ENCODE measurements at regions not wholly inside any gene's neighbourhood (a gene's known extent, or its start where the extent isn't known, plus 50 kb on each side); places are given as distances from the start of the nearest gene placed in this dataset.

DNA sequence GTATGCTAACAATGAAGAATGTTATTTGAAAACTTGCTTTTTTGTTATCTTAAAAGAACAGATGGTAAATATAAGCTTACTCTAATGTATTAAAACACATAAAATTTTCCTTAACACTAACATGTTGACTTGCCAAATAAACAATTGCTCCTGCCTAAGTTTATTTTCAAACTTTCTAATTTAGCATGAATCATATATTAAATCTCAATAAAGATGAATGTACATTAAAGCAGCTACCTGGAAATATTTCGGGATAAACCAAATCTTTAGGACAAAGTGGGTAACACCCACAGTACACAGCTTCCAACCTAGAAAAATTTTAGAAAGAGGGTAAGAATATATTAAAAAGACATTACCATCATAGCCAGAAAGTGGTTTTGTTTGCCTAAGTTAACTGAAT, 567.4 kb downstream of the ZEB2 start:
- WGBS, result 94% methylated on average over 1 of the region's 1 CpG
- Histone ChIP-seq H3K27ac (no peak overlapping the region), H3K27me3 (replicated peaks; ENCODE audit: insufficient read depth) (no peaks in the 10 kb centered on the region), H3K36me3 (no peaks in the 10 kb centered on the region), H3K4me1 (replicated peaks) (no peaks in the 10 kb centered on the region), H3K9me3 (no peaks in the 10 kb centered on the region), H3K4me3 (no peak overlapping the region)
- TF ChIP-seq, protein P1, sequence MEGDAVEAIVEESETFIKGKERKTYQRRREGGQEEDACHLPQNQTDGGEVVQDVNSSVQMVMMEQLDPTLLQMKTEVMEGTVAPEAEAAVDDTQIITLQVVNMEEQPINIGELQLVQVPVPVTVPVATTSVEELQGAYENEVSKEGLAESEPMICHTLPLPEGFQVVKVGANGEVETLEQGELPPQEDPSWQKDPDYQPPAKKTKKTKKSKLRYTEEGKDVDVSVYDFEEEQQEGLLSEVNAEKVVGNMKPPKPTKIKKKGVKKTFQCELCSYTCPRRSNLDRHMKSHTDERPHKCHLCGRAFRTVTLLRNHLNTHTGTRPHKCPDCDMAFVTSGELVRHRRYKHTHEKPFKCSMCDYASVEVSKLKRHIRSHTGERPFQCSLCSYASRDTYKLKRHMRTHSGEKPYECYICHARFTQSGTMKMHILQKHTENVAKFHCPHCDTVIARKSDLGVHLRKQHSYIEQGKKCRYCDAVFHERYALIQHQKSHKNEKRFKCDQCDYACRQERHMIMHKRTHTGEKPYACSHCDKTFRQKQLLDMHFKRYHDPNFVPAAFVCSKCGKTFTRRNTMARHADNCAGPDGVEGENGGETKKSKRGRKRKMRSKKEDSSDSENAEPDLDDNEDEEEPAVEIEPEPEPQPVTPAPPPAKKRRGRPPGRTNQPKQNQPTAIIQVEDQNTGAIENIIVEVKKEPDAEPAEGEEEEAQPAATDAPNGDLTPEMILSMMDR (IDR thresholded peaks at IDR 0.05), result no peak
- TF ChIP-seq POLR2A (IDR thresholded peaks at IDR 0.05) (no peak), POLR2AphosphoS5 (IDR thresholded peaks at IDR 0.05) (no peak)
- no peak for DNase-seq (ENCODE audit: low spot score)
- intact Hi-C loops (cut with DNase I), result no loop called here

DNA sequence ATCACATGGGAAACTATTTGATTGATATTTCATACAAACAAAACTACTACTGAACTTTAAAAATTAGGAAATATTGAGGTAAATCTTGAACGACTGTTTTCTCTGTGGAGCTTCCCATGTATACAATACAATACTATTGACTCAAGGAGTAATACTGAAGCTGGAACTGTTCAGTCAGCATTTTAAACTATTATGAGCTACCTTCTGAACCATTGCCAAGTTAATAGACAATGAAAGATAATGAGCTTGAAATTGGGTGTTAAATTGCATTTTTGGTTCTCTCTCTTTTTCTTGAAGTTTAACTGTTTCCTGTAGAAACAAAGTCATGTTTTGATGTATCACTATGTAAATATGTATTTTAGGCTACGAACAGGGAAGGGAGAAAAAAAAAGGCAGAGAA, 569.2 kb downstream of the ZEB2 start:
- no peak overlapping the region for H3K27ac ChIP-seq
- intact Hi-C loops (cut with DNase I), result no loop called here

DNA sequence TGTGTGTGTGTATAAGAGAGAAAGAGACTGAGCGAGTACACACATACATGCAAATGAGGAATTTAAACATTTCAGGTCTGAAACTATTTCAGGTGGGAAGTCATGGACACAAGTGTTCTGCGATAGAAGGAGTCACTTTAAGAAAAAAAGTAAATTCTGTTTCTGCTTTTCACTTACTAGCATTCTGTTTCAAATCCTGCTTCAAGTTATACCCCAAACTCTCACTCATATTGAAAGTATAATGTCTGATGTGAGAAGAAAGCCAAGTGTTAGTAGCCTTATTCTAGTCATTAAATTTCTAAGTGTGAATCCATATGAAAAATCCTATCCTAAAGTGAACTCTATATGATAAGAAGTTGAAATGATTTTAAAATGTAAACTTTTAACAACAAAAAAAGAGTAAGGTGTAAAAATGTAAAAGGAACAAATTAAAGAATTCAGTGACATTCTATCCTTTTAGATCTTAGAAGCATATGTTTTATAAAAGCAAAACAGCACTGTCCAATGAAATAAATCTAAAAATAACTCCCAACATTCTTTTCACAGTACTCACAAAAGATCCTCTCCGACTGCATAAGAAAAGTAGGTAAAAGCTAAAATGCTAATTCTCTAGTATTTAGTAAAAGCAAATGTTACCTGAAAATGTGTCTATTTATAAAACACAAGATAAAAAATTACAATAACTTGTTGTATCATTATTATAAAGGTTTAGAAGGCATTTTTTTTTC, 570.6 kb downstream of the ZEB2 start:
- Histone ChIP-seq H3K27ac (no peak overlapping the region), H3K4me1 (replicated peaks) (no peaks in the 10 kb centered on the region), H3K9me3 (no peaks in the 10 kb centered on the region), H3K27me3 (replicated peaks; ENCODE audit: insufficient read depth) (no peaks in the 10 kb centered on the region), H3K4me3 (no peak overlapping the region), H3K36me3 (no peaks in the 10 kb centered on the region)
- no peak for DNase-seq (ENCODE audit: low spot score)
- intact Hi-C loops (cut with DNase I), result no loop called here
- WGBS, result 88% methylated on average over 3 of the region's 3 CpGs
- TF ChIP-seq POLR2A (IDR thresholded peaks at IDR 0.05) (no peak), POLR2AphosphoS5 (IDR thresholded peaks at IDR 0.05) (no peak)
- TF ChIP-seq, protein P1 (IDR thresholded peaks at IDR 0.05), result no peak

More for the DNA sequence above, 569.2 kb downstream of the ZEB2 start:
- TF ChIP-seq POLR2A (IDR thresholded peaks at IDR 0.05) (no peak), POLR2AphosphoS5 (IDR thresholded peaks at IDR 0.05) (no peak)
- TF ChIP-seq, protein P1 (IDR thresholded peaks at IDR 0.05), result no peak
- 51% methylated on average over 2 of the region's 2 CpGs for WGBS
- Histone ChIP-seq H3K4me3 (no peak overlapping the region), H3K9me3 (no peaks in the 10 kb centered on the region), H3K27me3 (replicated peaks; ENCODE audit: insufficient read depth) (no peaks in the 10 kb centered on the region), H3K4me1 (replicated peaks) (no peaks in the 10 kb centered on the region), H3K36me3 (no peaks in the 10 kb centered on the region)
- DNase-seq (ENCODE audit: low spot score), result no peak

DNA sequence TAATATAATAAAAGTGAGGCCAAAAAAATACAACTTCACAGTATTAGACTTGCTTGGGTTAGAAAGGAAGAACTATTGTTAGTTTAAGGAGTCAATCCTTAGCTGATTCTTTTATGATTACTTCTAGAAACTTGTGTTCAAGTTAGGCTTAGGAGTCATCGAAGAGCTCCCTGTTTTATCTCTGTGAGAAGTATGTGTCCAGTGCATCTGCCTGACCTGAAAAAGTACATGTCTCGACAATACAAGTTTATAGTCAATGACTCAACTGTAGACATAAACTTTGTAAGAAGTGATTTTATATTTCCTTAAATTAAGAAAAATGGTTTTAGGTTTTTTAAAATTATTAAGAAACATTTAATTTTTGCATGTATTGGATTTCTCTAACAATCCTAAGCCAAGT, 571.2 kb downstream of the ZEB2 start:
- intact Hi-C loops (cut with DNase I), result no loop called here
- Histone ChIP-seq H3K27ac (no peak overlapping the region), H3K9me3 (no peaks in the 10 kb centered on the region), H3K4me3 (no peak overlapping the region), H3K27me3 (replicated peaks; ENCODE audit: insufficient read depth) (no peaks in the 10 kb centered on the region), H3K4me1 (replicated peaks) (no peaks in the 10 kb centered on the region), H3K36me3 (no peaks in the 10 kb centered on the region)
- TF ChIP-seq POLR2A (IDR thresholded peaks at IDR 0.05), result no peak
- TF ChIP-seq, protein P1 (IDR thresholded peaks at IDR 0.05), result no peak
- TF ChIP-seq POLR2AphosphoS5 (IDR thresholded peaks at IDR 0.05), result no peak
- DNase-seq (ENCODE audit: low spot score), result no peak
- WGBS, result 77% methylated on average over 2 of the region's 2 CpGs
